ELR (cell line): ENCODE measurements at regions not wholly inside any gene's neighbourhood (a gene's known extent, or its start where the extent isn't known, plus 50 kb on each side); places are given as distances from the start of the nearest gene placed in this dataset.
"Not testable (repeated sequence)": the region's sequence is repeated elsewhere in the genome, so short reads cannot be mapped to it uniquely, and the experiment has no call there.

Experiments used
- DNase-seq: peaks from one replicate; pipeline ENCODE4 v3.0.0-alpha.2; 2015; ENCODE audit warnings: low read depth

GRCh38 chr18:1488957-1489356, 584.3 kb downstream of the ADCYAP1 start:
- DNase-seq = no peak

- no peak for DNase-seq
Observed at GRCh38 chr18:1495387-1495786, 590.7 kb downstream of the ADCYAP1 start.

GRCh38 chr18:1496096-1496495, 591.4 kb downstream of the ADCYAP1 start:
- DNase-seq = no peak

- DNase-seq = no peak
Observed at GRCh38 chr18:1498216-1498615, 593.5 kb downstream of the ADCYAP1 start.

DNA sequence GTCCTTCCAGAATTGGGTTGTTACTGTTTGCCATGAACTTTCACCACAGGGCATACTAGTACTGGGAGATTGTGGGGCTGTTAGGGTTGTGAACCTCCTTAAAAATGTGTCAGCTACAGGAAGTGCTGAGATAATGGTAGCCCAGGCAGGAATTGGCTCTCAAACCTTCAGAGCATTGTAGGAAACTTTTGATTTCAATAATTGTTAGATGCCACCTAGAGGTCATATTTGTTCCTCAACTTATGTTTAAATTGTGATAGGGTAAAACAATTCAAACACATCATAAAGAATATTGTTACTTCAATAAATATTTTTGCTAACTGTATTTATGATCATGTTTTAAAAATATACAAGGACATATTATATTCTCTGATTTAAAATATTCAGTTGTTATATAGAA, 594.6 kb downstream of the ADCYAP1 start:
- DNase-seq = no peak

DNA sequence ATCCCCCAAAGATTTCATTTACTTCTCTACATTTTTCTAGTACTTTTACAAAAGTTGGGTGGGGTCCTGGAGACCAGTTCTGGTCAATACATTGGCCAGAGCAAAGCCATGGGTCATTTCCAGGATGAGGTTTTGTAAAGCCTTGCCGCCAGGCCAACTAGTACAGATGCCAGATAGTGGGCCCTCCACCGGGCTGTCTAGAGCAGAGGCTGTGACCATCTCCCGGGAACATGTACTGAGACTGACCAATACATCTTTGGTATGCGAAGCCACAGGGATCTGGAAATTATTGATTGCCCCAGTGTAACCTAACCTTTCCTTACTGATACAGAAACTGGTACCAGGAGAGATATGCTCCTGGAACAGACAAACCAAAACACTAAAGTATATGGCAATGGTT, 599.2 kb downstream of the ADCYAP1 start:
- no peak for DNase-seq

DNA sequence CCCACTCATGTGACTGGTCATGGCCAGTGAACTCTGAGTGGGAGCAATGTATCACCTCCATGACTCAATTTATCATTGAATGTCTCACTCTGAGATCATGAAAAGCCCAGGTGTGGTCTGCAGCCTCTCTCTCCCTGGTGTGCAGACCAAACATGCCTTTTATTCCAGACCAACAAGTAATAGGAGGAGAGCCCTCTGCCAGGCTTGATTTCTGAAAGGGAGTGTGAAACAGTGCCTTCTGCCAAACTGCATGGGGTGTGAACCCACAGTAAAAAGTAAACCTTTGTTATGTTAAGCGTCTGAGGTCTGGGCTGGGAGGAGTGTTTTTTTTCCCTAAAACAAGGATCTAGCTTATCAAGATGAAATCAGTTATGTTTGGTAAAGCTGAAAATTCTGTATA, 601.2 kb downstream of the ADCYAP1 start:
- DNase-seq = no peak

GRCh38 chr18:1510542-1511179, 606.0 kb downstream of the ADCYAP1 start:
- no peak for DNase-seq

GRCh38 chr18:1511619-1512311, 607.1 kb downstream of the ADCYAP1 start:
- DNase-seq = no peak

DNA sequence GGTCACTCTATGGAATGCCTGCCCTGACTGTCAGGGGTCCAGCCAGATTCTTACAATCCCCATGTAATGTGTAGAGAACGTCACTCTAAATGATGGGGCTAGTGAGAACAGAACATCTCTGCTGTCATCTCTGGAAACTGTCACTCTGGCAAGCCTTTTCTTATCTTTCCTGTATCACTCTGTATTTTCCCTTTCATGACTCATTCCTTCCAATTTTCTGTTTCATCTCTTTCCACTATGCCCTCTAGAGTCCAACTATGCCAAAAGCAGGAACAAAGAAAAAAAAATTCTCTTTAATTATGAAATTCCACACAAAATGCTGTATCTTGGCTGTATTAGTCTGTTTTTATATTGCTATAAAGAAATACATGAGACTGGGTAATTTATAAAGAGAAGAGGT, 608.8 kb downstream of the ADCYAP1 start:
- peak; percentile 10 for DNase-seq

GRCh38 chr18:1521588-1522248, 617.0 kb downstream of the ADCYAP1 start:
- DNase-seq = not testable (repeated sequence)

DNA sequence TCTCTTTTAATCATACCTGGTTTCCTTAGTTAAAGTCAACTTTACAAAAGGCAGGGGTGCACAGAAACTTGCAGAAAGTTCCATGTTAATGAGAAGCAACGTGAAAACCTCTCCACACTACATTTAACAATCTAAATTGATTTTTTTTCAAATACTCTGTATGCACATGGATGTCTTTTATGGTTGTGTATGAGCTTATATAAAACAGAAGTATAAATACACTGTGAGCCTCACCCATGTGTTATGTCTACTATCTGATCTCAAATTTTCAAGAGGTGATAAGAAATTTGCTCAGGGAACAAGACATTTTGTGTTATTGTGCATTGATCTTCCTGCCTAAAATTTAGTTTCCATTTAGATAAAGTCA, 617.6 kb downstream of the ADCYAP1 start:
- no peak for DNase-seq

DNA sequence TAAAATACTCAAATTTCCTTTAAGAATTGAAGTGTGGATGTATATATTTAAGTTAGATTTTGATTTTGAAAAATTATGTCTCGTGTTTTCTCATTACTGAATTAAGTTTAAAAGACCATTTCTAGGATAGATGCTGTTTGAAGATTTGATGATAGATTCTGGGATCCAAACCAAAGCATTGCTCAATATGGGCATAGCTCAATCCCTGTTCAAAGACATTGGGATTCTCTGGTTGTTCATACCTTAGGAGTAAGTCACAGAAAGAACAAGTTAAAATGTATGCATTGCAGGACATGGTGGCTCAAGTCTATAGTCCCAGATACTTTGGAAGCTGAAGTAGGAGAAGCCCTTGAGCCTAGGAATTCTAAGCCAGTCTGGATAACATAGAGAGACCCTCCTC, 622.3 kb downstream of the ADCYAP1 start:
- no peak for DNase-seq

- no peak for DNase-seq
Observed at GRCh38 chr18:1527805-1528204, 623.1 kb downstream of the ADCYAP1 start.

GRCh38 chr18:1528447-1528846, 623.8 kb downstream of the ADCYAP1 start:
- DNase-seq = no peak

DNA sequence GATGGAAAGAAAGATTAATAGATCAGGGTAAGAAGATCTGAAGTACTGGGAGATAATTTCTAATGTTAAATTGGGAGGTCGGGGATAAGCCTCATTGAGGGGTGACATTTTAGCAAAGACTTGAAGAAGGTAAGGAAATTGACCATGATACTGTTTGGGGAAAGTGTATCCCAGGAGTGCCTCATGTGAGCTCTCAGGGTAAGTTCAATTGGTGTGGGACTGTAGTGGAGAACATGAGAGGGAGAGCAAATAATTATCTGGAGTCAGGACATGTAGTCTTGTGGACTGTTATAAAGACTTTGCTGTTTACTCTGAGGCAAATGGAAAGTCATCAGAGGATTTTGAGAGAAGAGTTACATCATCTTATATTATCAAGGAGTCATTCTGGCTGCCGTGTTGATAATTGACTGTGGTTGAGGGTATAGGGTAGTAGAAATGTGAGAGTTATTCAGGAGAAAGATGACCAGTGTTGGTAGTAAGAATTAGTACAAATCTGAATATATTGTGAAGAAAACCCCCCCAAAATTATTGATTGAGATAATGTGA, 624.4 kb downstream of the ADCYAP1 start:
- no peak for DNase-seq

DNA sequence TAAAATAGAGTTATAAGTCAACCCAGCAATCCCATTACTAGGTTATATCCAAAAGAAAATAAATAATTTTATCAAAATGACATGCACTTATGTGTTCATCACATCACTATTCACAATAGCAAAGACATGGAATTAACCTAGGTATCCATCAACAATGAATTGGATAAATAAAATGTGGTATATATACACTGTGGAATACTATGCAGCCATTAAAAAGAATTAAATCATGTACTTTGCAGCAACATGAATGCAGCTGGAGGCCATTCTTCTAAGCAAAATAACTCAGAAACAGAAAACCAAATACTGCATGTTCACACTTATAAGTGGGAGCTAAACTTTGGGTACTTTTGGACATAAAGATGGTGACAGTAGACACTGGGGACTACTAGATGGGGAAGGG, 626.0 kb downstream of the ADCYAP1 start:
- DNase-seq = no peak

DNA sequence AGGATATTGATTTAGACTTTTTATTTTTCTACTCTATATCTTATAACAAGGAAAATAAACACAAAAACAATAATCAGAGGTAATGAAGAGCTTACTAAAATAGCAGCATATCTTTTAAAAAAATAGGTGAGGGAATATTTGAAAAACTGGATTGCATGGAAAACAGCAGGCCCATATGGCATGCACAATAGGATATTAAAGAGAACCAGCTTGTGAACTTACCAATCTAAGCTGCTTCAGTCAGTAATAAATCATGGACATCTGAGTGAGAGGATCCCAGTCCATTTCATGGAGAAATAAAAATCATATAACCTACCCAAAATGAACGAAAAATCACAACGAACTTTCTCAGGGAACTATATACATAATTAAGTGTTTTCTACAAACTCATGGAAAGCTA, 634.6 kb downstream of the ADCYAP1 start:
- no peak for DNase-seq

DNA sequence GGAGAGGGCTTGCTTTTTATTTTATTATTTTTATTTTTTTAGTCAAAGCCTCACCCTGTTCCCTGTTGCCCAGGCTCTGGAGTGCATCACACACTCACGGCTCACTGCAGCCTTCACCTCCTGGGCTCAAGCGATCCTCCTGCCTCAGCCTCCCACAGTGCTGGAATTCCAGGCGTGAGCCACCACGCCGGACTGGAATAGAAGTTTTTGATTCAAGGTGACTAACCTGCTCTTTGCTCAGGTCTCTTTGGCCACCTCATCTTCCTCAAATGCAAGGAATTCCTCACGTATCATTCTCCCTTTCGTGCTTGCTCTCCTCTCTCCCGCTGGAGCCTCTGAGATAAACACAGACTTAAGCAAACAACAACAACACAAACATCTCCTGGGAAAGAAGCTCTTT, 636.8 kb downstream of the ADCYAP1 start:
- no peak for DNase-seq

DNA sequence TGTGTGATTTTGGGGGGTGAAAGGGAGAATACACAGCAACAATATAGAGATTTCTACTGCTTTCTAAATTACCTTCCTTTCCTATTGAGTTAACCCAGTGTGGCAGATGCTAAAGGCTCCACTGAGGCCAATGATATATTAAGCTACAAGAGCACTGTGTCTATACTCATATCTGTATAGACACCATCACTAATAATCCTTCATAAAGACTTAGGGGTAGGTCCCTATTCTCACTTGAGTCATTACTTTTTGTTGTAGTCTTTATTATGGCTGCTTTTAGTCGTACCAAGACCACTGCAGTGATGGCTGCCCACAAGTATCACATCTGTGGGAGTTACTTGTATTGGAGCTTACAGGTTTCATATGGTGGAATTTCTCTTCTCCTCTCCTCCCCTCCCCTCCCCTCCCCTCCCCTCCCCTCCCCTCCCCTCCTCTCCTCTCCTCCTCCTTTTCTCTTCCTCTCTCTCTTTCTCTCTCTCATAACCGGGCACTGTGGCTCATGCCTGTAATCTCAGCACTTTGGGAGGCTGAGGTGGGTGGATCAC, 637.6 kb downstream of the ADCYAP1 start:
- no peak for DNase-seq

DNA sequence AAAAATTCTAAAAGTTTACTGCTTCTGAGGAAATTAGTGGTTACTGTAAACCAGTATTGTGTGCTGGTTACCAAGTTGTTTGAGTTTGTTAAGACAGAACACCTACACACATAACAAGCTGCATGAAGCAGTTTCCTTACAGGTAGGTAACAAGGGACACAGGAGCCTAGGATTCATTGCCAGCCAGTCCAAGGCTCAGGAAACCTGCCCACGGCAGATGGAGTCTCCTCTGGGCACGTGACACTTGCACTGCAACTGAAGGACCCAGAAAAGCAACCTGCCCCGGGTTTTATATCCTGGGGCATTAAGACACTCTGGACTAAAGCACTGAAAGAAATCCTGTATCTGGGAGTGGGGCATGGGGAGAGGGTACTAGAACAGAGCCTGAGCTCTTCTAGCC, 639.3 kb downstream of the ADCYAP1 start:
- no peak for DNase-seq

- not testable (repeated sequence) for DNase-seq
Observed at GRCh38 chr18:1557711-1558110, 653.0 kb downstream of the ADCYAP1 start.

- DNase-seq = no peak
Observed at GRCh38 chr18:1559563-1559962, 654.9 kb downstream of the ADCYAP1 start.
